RWPE2 (cell line): ENCODE measurements at regions not wholly inside any gene's neighbourhood (a gene's known extent, or its start where the extent isn't known, plus 50 kb on each side); places are given as distances from the start of the nearest gene placed in this dataset.

ENCODE experiments used
- ATAC-seq: fragments of 200-7000 bp; cut with Tn5 transposase; 3 replicates; pipeline ENCODE4 v1.9.1; 2021; ENCODE audit warnings: low read depth
- DNase-seq: peaks from one replicate; pipeline ENCODE4 v3.0.0-alpha.2; 2020; ENCODE audit warnings: low spot score
- H3K27ac ChIP-seq: fragments of 450-650 bp; 2 replicates; pipeline ENCODE4 v1.5.1; 2017; ENCODE audit warnings: mild to moderate bottlenecking; ENCODE audit not compliant: poor library complexity, severe bottlenecking
- H3K27me3 ChIP-seq: fragments of 250-450 bp; sonication (Bioruptor Pico); 2 replicates; pipeline ENCODE4 v1.5.1; 2021; ENCODE audit warnings: mild to moderate bottlenecking, moderate library complexity; ENCODE audit not compliant: insufficient read depth, poor library complexity, severe bottlenecking
- H3K36me3 ChIP-seq: fragments of 250-450 bp; sonication (Bioruptor Pico); 2 replicates; pipeline ENCODE4 v1.5.1; 2020; ENCODE audit warnings: low read depth, mild to moderate bottlenecking, moderate library complexity
- H3K4me1 ChIP-seq: fragments of 250-450 bp; sonication (Bioruptor Pico); 2 replicates; pipeline ENCODE4 v1.5.1; 2021; ENCODE audit warnings: mild to moderate bottlenecking, moderate library complexity; ENCODE audit not compliant: insufficient read depth, poor library complexity, severe bottlenecking
- H3K4me3 ChIP-seq: fragments of 250-450 bp; sonication (Bioruptor Pico); 2 replicates; pipeline ENCODE4 v1.5.1; 2021; ENCODE audit warnings: mild to moderate bottlenecking, moderate library complexity; ENCODE audit not compliant: severe bottlenecking
- H3K9me3 ChIP-seq: fragments of 250-450 bp; sonication (Bioruptor Pico); 2 replicates; pipeline ENCODE4 v1.5.1; 2021; ENCODE audit warnings: mild to moderate bottlenecking, moderate library complexity; ENCODE audit not compliant: severe bottlenecking
- CTCF ChIP-seq: fragments of 450-650 bp; IDR thresholded peaks from one replicate; pipeline ENCODE4 v1.5.1; 2017; ENCODE audit warnings: mild to moderate bottlenecking, moderate library complexity; ENCODE audit not compliant: poor library complexity, severe bottlenecking

- H3K4me3 ChIP-seq = no peak overlapping the region
- TF ChIP-seq CTCF = no peak
Observed at GRCh38 chr4:10256203-10256602, 139.6 kb upstream of the WDR1 start.

GRCh38 chr4:10253765-10254164, 137.2 kb upstream of the WDR1 start:
- DNase-seq = no peak
- TF ChIP-seq CTCF = no peak
- Histone ChIP-seq H3K36me3 (no peaks in the 10 kb centered on the region), H3K4me1 (no peaks in the 10 kb centered on the region), H3K27ac (no peak overlapping the region), H3K27me3 (no peaks in the 10 kb centered on the region), H3K4me3 (no peak overlapping the region), H3K9me3 (no peaks in the 10 kb centered on the region)
- ATAC-seq = peak; percentile 57; the same call in 2 of the 3 replicates

More at GRCh38 chr4:10256203-10256602, 139.6 kb upstream of the WDR1 start:
- Histone ChIP-seq H3K27me3 (no peaks in the 10 kb centered on the region), H3K36me3 (no peaks in the 10 kb centered on the region), H3K27ac (no peak overlapping the region), H3K9me3 (no peaks in the 10 kb centered on the region), H3K4me1 (no peaks in the 10 kb centered on the region)
- no peak for ATAC-seq
- no peak for DNase-seq

- H3K27me3 ChIP-seq = no peaks in the 10 kb centered on the region
- no peak for DNase-seq
- H3K36me3 ChIP-seq = no peaks in the 10 kb centered on the region
- H3K4me1 ChIP-seq = no peaks in the 10 kb centered on the region
- H3K4me3 ChIP-seq = no peak overlapping the region
- no peak overlapping the region for H3K27ac ChIP-seq
- ATAC-seq = no peak
- no peak for TF ChIP-seq CTCF
- H3K9me3 ChIP-seq = no peaks in the 10 kb centered on the region
Observed at GRCh38 chr4:10245751-10246150, 129.2 kb upstream of the WDR1 start.

- Histone ChIP-seq H3K36me3 (no peaks in the 10 kb centered on the region), H3K9me3 (no peaks in the 10 kb centered on the region), H3K4me1 (no peaks in the 10 kb centered on the region), H3K4me3 (no peak overlapping the region), H3K27me3 (no peaks in the 10 kb centered on the region), H3K27ac (no peak overlapping the region)
- DNase-seq (no peak), ATAC-seq (no peak)
- TF ChIP-seq CTCF = no peak
Observed at GRCh38 chr4:10243856-10244255, 127.3 kb upstream of the WDR1 start.

DNA sequence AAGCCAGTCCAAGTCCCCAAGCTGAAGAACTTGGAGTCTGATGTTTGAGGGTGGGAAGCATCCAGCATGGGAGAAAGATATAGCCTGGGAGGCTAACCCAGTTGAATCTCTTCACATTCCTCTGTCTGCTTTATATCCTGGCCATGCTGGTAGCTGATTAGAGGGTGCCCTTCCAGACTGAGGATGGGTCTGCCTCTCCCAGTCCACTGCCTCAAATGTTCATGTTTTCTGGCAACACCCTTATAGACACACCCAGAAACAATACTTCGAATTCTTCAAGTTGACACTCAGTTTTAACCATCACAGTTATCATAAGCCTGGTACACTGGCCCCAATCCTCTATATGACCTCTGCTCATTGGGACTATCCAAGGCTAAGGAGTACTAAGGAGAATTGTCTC, 124.1 kb upstream of the WDR1 start:
- no peak for ATAC-seq
- H3K27me3 ChIP-seq = no peaks in the 10 kb centered on the region

More for the DNA sequence above, 124.1 kb upstream of the WDR1 start:
- Histone ChIP-seq H3K4me3 (no peak overlapping the region), H3K36me3 (no peaks in the 10 kb centered on the region), H3K9me3 (no peaks in the 10 kb centered on the region), H3K27ac (no peak overlapping the region), H3K4me1 (no peaks in the 10 kb centered on the region)
- TF ChIP-seq CTCF = no peak
- no peak for DNase-seq
